Spleen (tissue), 7 donors: ENCODE measurements at regions not wholly inside any gene's neighbourhood (a gene's known extent, or its start where the extent isn't known, plus 50 kb on each side); places are given as distances from the start of the nearest gene placed in this dataset.

Experiments used
- CTCF ChIP-seq, 11 experiments: fragments of 200-600 bp in 7 of 11; fragments of 450-650 bp in 4 of 11; sonication (generic) in 4 of 11; IDR thresholded peaks in 8 of 11; conservative IDR thresholded peaks in 3 of 11; 1 replicate in 7 of 11; 2 replicates in 4 of 11; pipeline versions ENCODE4 v1.4.0 to v1.8.0; 2016 to 2021; ENCODE audit warnings: antibody characterized with exemption in 11 of 11, inconsistent platforms in 4 of 11, mild to moderate bottlenecking in 1 of 11
- POLR2AphosphoS5 ChIP-seq, 3 donors: sonication (generic); formaldehyde crosslinking; IDR thresholded peaks; one replicate each; pipeline ENCODE4 v1.5.1; 2017; ENCODE audit warnings: antibody characterized with exemption in 3 of 3
- donor health status: DM: no; HTN: no; CAD: no; lungs with moderate emphysema.
- donor health status: DM: no; HTN: no; CAD: no.
- donor health status: DM: no; HTN: no; CAD: no.

GRCh38 chr1:177464686-177465085 lies 293.9 kb downstream of the BRINP2 start:
- TF ChIP-seq POLR2AphosphoS5 (IDR thresholded peaks at IDR 0.05) (no peak), CTCF (IDR thresholded peaks at IDR 0.05 in 8 of 11, conservative IDR thresholded peaks at IDR 0.05 in 3 of 11) (no peak)
